Chondrocyte (in vitro differentiated cells): ENCODE measurements at regions not wholly inside any gene's neighbourhood (a gene's known extent, or its start where the extent isn't known, plus 50 kb on each side); places are given as distances from the start of the nearest gene placed in this dataset.

Source experiments
- DNase-seq: peaks from one replicate; pipeline ENCODE4 v3.0.0; 2021; ENCODE audit warnings: mixed read lengths, low spot score
- H3K27ac Mint-ChIP-seq: one replicate; pipeline ENCODE4 v1.8.0; 2021; ENCODE audit warnings: mild to moderate bottlenecking, moderate library complexity, mixed read lengths; ENCODE audit not compliant: unreplicated experiment
- H3K27me3 Mint-ChIP-seq: 2 replicates; pipeline ENCODE4 v1.8.0; 2021; ENCODE audit warnings: low read depth, mixed read lengths
- H3K36me3 Mint-ChIP-seq: 2 replicates; pipeline ENCODE4 v1.8.0; 2021; ENCODE audit warnings: low read depth, mixed read lengths
- H3K4me1 Mint-ChIP-seq: 2 replicates; pipeline ENCODE4 v1.8.0; 2021; ENCODE audit warnings: low read depth, mild to moderate bottlenecking, mixed read lengths
- H3K4me3 Mint-ChIP-seq: one replicate; pipeline ENCODE4 v1.8.0; 2021; ENCODE audit warnings: mild to moderate bottlenecking, moderate library complexity, mixed read lengths; ENCODE audit not compliant: unreplicated experiment
- H3K9me3 Mint-ChIP-seq: 2 replicates; pipeline ENCODE4 v1.8.0; 2021; ENCODE audit warnings: low read depth, mixed read lengths
- CTCF ChIP-seq: fragments of 200-600 bp; sonication (generic); IDR thresholded peaks from 2 replicates; pipeline ENCODE4 v1.5.0; 2021; ENCODE audit warnings: antibody characterized with exemption, mild to moderate bottlenecking, moderate library complexity

DNA sequence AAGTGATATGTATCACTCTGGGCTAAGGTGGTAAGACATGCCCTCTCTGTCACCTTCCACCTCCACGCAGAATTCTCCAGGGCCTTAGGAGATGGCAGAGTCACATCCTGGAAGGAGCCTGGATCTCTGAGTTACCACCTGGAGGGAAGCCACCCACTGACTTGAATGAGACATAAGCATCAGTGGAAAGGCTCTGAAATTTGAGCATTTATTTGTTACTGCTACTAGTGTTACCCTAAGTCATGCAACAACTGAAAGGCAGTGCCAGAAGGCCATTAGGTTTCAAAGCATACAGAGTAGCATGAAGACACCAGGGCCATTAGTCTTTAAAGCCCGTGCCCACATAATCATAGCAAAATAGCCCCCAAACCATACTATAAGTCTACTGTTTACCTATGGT lies 230.3 kb upstream of the IRF2BP2 start:
- Mint-ChIP-seq H3K36me3 (no peaks in the 10 kb centered on the region), H3K27ac (no peak overlapping the region), H3K9me3 (no peaks in the 10 kb centered on the region), H3K4me3 (no peak overlapping the region), H3K27me3 (no peaks in the 10 kb centered on the region), H3K4me1 (peaks cover 25% of the 10 kb centered on the region)
- no peak for DNase-seq
- no peak for TF ChIP-seq CTCF

DNA sequence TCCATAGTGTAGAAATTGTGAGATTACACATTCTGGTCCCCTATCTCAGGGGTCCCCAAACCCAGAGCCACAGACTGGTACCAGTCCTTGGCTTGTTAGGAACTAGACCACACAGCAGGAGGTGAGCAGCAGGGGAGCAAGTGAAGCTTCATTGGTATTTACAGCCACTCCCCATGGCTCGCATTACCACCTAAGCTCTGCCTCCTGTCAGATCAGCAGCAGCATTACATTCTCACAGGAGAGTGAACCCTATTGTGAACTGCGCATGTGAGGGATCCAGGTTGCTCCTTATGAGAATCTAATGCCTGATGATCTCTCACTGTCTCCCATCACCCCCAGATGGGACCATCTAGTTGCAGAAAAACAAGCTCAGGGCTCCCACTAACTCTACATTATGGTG lies 229.7 kb upstream of the IRF2BP2 start:
- H3K27me3 Mint-ChIP-seq = no peaks in the 10 kb centered on the region
- peaks cover 19% of the 10 kb centered on the region for H3K4me1 Mint-ChIP-seq
- no peak overlapping the region for H3K4me3 Mint-ChIP-seq
- DNase-seq = no peak
- no peaks in the 10 kb centered on the region for H3K36me3 Mint-ChIP-seq
- TF ChIP-seq CTCF = no peak
- H3K27ac Mint-ChIP-seq = no peak overlapping the region
- no peaks in the 10 kb centered on the region for H3K9me3 Mint-ChIP-seq

- Mint-ChIP-seq H3K36me3 (no peaks in the 10 kb centered on the region), H3K27me3 (no peaks in the 10 kb centered on the region)
Measured at GRCh38 chr1:234838820-234839219, 228.8 kb upstream of the IRF2BP2 start.

DNA sequence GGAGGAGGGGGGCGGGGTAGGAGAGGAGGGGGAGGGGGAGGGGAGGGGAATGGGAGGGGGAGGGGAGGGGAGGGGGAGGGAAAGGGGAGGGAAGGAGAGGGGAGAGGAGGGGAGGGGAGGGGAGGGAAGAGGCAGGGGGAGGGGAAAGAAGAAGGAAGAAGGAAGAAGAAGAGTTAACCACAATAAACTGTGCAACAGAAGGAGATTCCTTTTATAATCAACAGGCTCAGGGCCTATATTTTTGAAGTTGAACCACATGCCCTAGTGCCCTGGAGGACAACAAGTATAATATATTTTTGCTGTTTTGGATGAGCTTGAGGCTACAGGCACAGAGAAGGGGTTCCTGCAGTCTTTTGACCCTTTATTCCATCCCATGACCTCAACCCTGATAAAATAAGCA lies 228.2 kb upstream of the IRF2BP2 start:
- Mint-ChIP-seq H3K36me3 (no peaks in the 10 kb centered on the region), H3K4me3 (no peak overlapping the region), H3K9me3 (peaks cover 2% of the 10 kb centered on the region), H3K27ac (no peak overlapping the region), H3K4me1 (peaks cover 9% of the 10 kb centered on the region), H3K27me3 (no peaks in the 10 kb centered on the region)
- no peak for DNase-seq
- no peak for TF ChIP-seq CTCF

More at GRCh38 chr1:234838820-234839219, 228.8 kb upstream of the IRF2BP2 start:
- Mint-ChIP-seq H3K4me1 (peaks cover 11% of the 10 kb centered on the region), H3K27ac (no peak overlapping the region), H3K9me3 (peaks cover 2% of the 10 kb centered on the region), H3K4me3 (no peak overlapping the region)
- TF ChIP-seq CTCF = no peak
- no peak for DNase-seq

DNA sequence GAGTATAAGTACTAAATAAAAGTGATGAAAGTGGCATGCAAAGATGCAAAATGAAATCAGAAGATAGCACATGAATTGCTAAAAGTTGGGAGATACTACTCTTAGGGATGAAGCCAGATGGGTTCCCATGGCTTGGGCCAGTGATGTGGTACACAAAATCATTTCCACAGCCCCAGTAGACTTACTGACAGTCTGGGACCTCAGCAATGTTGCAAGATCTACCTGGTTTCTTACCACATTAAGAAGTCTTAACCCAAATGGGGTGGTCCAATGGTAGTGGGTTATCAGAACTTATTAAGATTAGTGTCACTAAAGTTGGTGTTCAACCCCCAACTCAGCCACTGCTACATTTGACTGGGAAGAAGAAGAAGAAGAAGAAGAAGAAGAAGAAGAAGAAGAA lies 227.7 kb upstream of the IRF2BP2 start:
- Mint-ChIP-seq H3K4me3 (no peak overlapping the region), H3K36me3 (no peaks in the 10 kb centered on the region), H3K27me3 (no peaks in the 10 kb centered on the region), H3K4me1 (peaks cover 4% of the 10 kb centered on the region), H3K9me3 (peaks cover 2% of the 10 kb centered on the region), H3K27ac (no peak overlapping the region)
- DNase-seq = no peak
- TF ChIP-seq CTCF = no peak
